Esophagus squamous epithelium (tissue), 5 donors: ENCODE measurements at regions not wholly inside any gene's neighbourhood (a gene's known extent, or its start where the extent isn't known, plus 50 kb on each side); places are given as distances from the start of the nearest gene placed in this dataset.

Experiments used
- DNase-seq: peaks from one replicate; lab custom pipeline; 2025; lab: John Stamatoyannopoulos, UW
- H3K27ac ChIP-seq, 4 donors: fragments of 200-600 bp; sonication (generic); one replicate each; pipeline ENCODE4 v1.5.1; 2016 to 2019; ENCODE audit warnings: mild to moderate bottlenecking in 1 of 4
- H3K27me3 ChIP-seq, 4 donors: fragments of 200-600 bp; sonication (generic); 1 replicate in 3 of 4; 2 replicates in 1 of 4; pipeline versions ENCODE4 v1.5.1 to v1.6.0; 2017 to 2021; ENCODE audit warnings: antibody characterized with exemption in 1 of 4
- H3K36me3 ChIP-seq, 3 donors: fragments of 200-600 bp; sonication (generic); one replicate each; pipeline ENCODE4 v1.5.1; 2016 to 2019
- H3K4me1 ChIP-seq, 3 donors: fragments of 200-600 bp; sonication (generic); one replicate each; pipeline ENCODE4 v1.5.1; 2017 to 2019
- H3K4me3 ChIP-seq, 4 donors: fragments of 200-600 bp; sonication (generic); 1 replicate in 3 of 4; 2 replicates in 1 of 4; pipeline ENCODE4 v1.5.1; 2016 to 2019; ENCODE audit warnings: mild to moderate bottlenecking in 2 of 4, moderate library complexity in 1 of 4
- H3K9me3 ChIP-seq, 3 donors: fragments of 200-600 bp; sonication (generic); one replicate each; pipeline ENCODE4 v1.5.1; 2016 to 2019
- POLR2A ChIP-seq, 4 donors: fragments of 450-650 bp; IDR thresholded peaks; one replicate each; pipeline ENCODE4 v1.6.1; 2017; ENCODE audit warnings: antibody characterized with exemption in 4 of 4, mild to moderate bottlenecking in 4 of 4, moderate library complexity in 3 of 4
- WGBS, 2 donors: methylation state at CpG; one replicate each; pipeline ENCODE4 v1.1.5; 2018; 5-methylcytosine and 5-hydroxymethylcytosine counted together
- intact Hi-C: fragments of 100-400 bp; cut with DNase I; formaldehyde crosslinking; loops from one replicate; pipeline ENCODE4 v1.15.0; 2022
- TF ChIP-seq, protein P1 (sequence below), 6 experiments: fragments of 450-650 bp in 4 of 6; fragments of 200-600 bp in 2 of 6; sonication (generic) in 2 of 6; IDR thresholded peaks; one replicate each; pipeline ENCODE4 v1.5.1; 2016 to 2019; ENCODE audit warnings: antibody characterized with exemption in 6 of 6, mild to moderate bottlenecking in 4 of 6, moderate library complexity in 4 of 6
- donor health status: DM: yes; HTN: yes; CAD: no.

DNA sequence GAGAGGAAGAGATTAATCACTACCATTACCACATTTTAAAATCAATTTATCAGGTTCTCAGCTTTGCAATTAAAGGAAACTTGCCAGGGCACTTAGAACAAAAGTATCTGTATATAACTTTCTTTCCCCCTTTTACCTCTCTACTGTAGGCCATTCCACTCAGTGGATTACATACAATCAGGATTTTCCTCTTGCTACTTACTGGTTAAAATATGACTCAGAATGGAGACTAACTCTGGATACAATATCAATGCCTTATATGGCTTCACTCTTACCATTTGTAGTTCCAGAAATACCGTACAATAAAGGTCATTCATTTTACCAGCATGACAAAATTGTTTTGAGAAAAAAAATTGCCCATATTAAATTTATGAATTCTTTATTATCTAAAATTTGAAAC lies 706.8 kb downstream of the KCNA4 start:
- Histone ChIP-seq H3K27me3 (no peaks in the 10 kb centered on the region), H3K27ac (no peak overlapping the region), H3K36me3 (no peaks in the 10 kb centered on the region), H3K4me3 (no peak overlapping the region), H3K9me3 (no peaks in the 10 kb centered on the region), H3K4me1 (no peaks in the 10 kb centered on the region)
- TF ChIP-seq, protein P1, sequence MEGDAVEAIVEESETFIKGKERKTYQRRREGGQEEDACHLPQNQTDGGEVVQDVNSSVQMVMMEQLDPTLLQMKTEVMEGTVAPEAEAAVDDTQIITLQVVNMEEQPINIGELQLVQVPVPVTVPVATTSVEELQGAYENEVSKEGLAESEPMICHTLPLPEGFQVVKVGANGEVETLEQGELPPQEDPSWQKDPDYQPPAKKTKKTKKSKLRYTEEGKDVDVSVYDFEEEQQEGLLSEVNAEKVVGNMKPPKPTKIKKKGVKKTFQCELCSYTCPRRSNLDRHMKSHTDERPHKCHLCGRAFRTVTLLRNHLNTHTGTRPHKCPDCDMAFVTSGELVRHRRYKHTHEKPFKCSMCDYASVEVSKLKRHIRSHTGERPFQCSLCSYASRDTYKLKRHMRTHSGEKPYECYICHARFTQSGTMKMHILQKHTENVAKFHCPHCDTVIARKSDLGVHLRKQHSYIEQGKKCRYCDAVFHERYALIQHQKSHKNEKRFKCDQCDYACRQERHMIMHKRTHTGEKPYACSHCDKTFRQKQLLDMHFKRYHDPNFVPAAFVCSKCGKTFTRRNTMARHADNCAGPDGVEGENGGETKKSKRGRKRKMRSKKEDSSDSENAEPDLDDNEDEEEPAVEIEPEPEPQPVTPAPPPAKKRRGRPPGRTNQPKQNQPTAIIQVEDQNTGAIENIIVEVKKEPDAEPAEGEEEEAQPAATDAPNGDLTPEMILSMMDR (IDR thresholded peaks at IDR 0.05), result no peak
- TF ChIP-seq POLR2A (IDR thresholded peaks at IDR 0.05), result no peak
- DNase-seq, result no peak
- intact Hi-C loops, result no loop called here
- WGBS, 2 donors, result 34 to 41% methylated on average over 1 of the region's 1 CpG

DNA sequence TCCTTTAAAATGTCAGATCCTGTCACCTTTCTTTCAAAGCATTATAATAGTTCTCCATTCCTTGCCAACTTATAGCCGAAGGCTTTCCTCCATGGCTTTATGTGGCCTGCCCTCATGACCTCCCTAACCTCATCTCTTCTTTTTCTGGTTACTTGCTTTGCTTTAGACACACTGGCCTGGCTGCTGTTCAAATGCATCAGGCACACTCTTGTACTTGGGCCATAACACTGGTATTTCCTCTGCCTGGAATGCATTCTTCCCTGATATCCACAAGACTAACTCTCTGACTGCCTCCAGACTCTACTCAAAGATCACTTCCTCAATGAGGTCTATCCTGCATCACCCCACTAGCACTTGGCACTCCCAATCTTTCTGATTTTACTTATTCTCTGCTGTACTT lies 710.3 kb downstream of the KCNA4 start:
- Histone ChIP-seq H3K27me3 (no peaks in the 10 kb centered on the region), H3K27ac (no peak overlapping the region), H3K4me3 (no peak overlapping the region), H3K36me3 (no peaks in the 10 kb centered on the region), H3K4me1 (no peaks in the 10 kb centered on the region), H3K9me3 (no peaks in the 10 kb centered on the region)
- TF ChIP-seq, protein P1 (IDR thresholded peaks at IDR 0.05), result no peak
- TF ChIP-seq POLR2A (IDR thresholded peaks at IDR 0.05), result no peak
- intact Hi-C loops, result no loop called here
- DNase-seq, result no peak
- WGBS, 2 donors, result 30 to 35% methylated on average over 1 of the region's 1 CpG

DNA sequence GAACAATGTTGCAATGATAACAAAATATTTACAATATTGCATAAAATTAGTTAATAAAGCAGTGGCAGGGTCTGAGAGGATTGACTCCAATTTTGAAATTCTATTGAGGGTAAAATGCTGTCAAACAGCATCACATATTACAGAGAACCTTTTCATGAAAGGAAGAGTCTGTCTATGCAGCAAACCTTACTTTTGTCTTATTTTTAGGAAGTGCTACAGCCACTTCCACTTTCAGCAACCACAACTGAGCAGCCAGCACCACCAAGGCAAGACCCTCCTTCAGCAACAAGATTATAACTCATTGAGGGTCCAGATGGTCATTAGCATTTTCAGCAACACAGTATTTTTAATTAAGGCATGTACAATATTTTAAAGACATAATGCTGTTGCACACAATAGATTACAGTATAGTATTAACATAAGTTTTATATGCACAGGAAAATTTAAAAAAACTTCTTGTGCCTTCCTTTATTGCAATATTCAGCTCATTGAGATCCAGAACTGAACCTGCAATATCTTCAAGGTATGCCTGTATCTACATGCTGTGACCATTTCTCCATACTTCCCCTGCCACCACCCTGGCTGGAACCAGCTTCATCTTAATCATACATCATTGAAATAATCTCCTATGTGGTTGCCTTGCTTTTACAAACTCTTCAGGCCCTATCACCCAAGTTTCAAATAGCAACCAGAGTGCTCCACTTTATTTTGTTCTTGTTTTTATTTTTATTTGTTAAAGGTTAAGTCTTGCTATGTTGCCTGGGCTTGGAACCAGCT lies 711.2 kb downstream of the KCNA4 start:
- no peak for DNase-seq

DNA sequence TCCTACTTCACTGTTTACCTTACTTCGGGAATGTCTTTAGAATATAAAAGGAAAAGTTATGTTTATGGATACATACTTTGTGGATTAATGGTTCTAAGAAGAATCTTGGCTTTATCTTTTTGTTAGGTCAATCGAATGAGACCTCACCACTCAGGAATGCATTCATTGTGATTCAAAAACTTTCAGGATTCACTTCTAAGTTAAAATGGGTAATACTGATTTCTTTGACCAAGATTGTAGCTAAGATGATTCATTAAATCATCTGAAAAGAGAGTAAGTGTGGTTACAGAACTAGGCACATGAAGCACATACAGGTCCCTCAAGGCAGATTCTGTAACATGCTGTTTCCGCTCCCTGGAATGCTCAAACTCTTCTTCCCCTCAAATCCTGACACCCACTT lies 716.4 kb downstream of the KCNA4 start:
- no peaks in the 10 kb centered on the region for H3K4me1 ChIP-seq
- H3K4me3 ChIP-seq, result no peak overlapping the region
- no peak overlapping the region for H3K27ac ChIP-seq
- TF ChIP-seq POLR2A (IDR thresholded peaks at IDR 0.05), result no peak
- TF ChIP-seq, protein P1 (IDR thresholded peaks at IDR 0.05), result no peak
- no peak for DNase-seq
- intact Hi-C loops, result no loop called here
- no peaks in the 10 kb centered on the region for H3K36me3 ChIP-seq
- H3K27me3 ChIP-seq, result no peaks in the 10 kb centered on the region
- 56 to 58% methylated on average over 3 of the region's 3 CpGs for WGBS, 2 donors
- no peaks in the 10 kb centered on the region for H3K9me3 ChIP-seq

More for the DNA sequence above, 711.2 kb downstream of the KCNA4 start:
- TF ChIP-seq, protein P1 (IDR thresholded peaks at IDR 0.05), result no peak
- no peak for TF ChIP-seq POLR2A (IDR thresholded peaks at IDR 0.05)
- Histone ChIP-seq H3K9me3 (no peaks in the 10 kb centered on the region), H3K36me3 (no peaks in the 10 kb centered on the region), H3K4me1 (no peaks in the 10 kb centered on the region), H3K27me3 (no peaks in the 10 kb centered on the region), H3K27ac (no peak overlapping the region), H3K4me3 (no peak overlapping the region)
- intact Hi-C loops, result no loop called here

DNA sequence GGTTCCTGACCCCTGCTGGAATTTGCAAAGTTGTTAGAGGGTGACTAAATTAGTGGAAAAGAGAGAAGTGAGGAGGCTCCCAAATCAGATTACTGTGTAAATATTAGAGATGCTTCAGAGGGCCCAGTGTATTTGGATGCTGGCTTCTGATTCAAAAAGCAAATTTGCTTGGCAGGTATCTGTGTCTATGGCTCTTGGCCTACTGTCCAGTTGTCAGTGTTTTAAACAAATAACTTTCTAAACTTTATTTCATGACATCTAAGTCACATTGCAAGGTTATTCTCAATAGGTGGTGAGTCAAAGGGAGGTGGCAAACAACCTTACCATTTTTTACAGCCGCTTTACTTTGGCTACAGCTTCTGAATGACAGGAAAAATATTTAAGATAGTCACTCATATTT lies 720.1 kb downstream of the KCNA4 start:
- Histone ChIP-seq H3K9me3 (no peaks in the 10 kb centered on the region), H3K4me3 (no peak overlapping the region), H3K36me3 (no peaks in the 10 kb centered on the region), H3K4me1 (no peaks in the 10 kb centered on the region), H3K27ac (no peak overlapping the region), H3K27me3 (no peaks in the 10 kb centered on the region)
- intact Hi-C loops, result no loop called here
- TF ChIP-seq, protein P1 (IDR thresholded peaks at IDR 0.05), result no peak
- no peak for TF ChIP-seq POLR2A (IDR thresholded peaks at IDR 0.05)
- 90 to 91% methylated on average over 1 of the region's 1 CpG for WGBS, 2 donors
- no peak for DNase-seq
